ENCODE measurements at regions not wholly inside any gene's neighbourhood (a gene's known extent, or its start where the extent isn't known, plus 50 kb on each side); places are given as distances from the start of the nearest gene placed in this dataset.

- no peak for DNase-seq
Measured at GRCh38 chr4:54359919-54360650, 131.0 kb downstream of the PDGFRA start.

DNA sequence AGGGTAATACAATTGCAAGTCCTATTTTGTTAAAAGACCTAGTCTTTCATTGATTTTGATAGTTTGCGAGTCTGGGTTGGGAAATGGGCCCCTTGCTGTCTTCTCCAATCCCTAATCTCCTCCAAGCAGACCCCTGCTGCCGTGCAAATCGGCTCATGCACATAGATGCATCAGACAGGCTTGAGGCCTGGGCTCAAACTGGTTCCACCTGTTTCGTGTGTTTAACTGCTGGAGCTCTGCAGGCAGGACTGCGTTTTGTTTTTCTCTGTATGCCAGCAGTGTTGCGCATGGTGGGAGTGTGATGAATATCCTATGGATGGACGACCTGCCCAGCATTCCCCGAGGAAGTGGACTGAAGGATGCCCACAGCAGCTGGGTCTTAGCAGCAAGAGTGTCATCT lies 133.9 kb downstream of the PDGFRA start:
- no peak for DNase-seq

DNA sequence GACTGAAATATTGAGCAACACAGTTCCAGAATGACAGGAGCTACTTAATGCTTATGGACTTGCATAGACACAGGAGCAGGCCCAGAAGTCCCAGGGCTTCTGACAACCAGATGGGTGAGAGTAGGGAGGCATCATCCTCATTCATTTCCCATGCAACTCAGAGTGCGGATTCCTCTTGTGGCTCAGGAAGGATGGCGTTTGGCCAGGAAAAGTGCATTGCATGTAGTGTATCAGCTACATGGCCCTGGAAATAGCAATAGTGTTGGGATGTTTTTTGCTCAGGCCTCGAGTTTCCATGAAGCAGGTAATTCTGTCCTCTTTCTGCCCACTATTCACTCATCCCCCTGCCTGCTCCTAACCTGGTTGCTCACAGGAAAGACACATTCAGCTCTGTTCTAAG lies 136.6 kb downstream of the PDGFRA start:
- DNase-seq = no peak

GRCh38 chr4:54367059-54367458 lies 138.0 kb downstream of the PDGFRA start:
- no peak for DNase-seq

DNA sequence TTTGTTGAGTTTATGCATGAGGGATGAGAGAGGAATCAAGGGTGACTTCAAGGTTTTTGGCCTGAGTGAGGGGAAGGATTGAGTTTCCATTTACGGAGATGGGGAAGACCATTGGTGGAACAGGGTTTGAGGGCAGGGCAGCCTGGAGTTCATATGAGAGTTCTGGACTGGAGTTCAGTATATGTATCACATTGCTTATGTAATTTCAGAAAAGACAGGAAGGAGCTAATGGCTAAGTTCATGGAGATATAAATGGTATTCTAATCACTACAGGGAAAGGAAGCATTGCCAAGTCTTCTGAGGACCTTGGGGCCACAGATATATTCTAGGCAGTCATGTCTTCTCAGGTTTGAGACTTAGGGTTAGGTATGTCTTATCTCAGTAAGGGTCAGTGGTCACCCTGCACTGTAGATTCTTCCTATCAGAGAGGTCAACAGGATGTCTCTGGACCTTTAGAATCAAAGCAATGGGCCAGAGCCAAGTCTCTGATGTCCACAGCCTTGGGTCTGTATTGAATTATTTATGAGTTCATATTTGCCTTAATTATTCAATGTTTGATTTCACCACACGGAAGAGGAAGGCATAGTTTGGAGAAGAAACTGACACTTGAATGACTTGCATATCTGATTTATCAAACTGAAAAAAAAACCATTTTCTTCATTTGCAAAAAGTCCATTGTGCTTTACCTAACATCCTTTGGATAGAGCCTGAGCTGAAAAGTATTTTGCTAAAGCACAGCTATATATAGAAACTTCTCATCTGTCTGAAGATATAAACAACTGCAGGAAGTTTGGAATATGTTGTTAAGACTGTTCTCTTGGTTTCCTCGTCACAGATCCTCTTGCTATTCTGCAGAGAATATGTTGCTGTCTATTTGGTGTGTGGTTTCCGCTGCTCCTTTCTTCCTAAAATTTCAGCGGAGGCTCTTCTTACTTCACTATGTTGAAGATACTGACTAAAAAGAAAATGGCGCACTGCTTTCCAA lies 139.5 kb downstream of the PDGFRA start:
- DNase-seq = no peak

DNA sequence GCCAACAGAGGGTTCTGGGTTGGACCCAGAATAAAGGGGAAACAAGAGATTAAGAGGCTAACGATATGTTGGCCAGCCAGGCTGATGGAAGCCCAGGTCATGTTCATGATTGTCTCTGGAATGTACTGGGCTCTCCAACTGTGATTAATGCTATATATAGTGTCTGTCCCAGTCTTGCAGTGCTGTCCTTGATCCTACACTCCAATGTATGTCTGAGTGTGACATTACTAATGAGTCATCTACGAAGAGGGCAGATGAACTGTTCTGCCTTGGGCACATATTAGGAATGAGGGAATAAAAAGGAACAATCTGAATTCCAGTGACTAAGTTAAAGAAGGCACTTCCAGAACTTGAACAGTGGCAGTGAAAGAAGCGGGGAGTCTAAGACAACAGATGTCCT lies 142.1 kb downstream of the PDGFRA start:
- DNase-seq = no peak

DNA sequence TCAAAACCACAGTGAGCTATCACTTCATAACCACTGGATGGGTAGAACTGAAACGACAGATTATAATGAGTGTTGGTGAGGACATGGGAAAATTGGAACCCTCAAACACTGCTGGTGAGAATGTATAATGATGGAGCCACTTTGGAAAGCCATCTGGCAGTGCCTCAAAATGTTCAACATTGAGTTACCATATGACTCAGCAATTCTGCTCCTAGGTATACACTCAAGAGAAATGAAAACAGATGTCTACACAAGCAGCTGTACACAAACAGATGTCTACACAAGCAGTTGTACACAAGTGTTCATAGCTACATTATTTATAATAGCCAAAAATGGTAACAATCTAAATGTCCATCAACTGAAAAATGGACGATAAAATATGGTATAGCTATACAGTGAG lies 143.9 kb downstream of the PDGFRA start:
- no peak for DNase-seq

DNA sequence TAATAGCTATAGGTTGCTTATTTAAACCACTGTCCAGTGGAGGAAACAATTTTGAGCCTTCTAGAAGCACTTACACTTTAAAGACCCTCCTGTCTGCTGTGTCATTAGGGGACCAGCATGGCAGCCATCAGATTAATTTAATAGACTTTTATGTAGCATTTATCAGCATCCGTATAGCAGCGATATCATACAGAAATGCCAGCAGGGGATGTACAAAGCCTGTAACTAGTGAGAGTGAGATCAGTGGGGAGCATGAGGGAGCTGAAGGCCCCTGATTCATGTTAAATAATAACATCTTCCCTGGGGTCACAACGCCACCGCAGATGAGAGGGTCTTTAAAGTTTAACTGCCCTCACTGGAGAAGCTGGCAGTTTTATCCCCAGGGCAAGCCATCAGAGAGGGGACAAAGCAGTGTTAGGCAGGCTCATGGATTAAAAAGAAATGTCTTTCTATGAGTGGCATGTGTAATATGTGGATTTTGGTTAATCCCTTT lies 144.7 kb downstream of the PDGFRA start:
- DNase-seq = no peak

DNA sequence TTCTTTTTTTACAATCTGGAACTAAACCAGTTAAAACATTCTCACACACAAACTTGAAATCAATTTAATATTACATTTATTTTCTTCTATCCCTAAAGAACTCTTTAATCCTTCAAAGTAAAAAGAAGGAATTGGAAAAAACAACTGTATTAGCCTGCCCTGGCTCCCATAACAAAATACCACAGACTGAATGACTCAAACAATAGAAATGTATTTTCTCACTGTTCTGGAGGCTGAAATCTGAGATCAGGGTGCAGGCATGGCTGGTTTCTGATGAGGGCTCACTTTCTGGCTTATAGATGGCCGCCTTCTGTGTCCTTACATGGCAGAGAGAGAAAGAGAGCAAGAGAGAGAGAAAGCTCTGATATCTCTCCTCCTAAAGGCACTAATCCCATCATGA lies 149.4 kb downstream of the PDGFRA start:
- DNase-seq = no peak

- DNase-seq = no peak
Measured at GRCh38 chr4:54384152-54384551, 155.1 kb downstream of the PDGFRA start.

GRCh38 chr4:54384563-54384962 lies 155.5 kb downstream of the PDGFRA start:
- DNase-seq = no peak

- DNase-seq = no peak
Measured at GRCh38 chr4:54386042-54386669, 157.1 kb downstream of the PDGFRA start.

- no peak for DNase-seq
Measured at GRCh38 chr4:54386693-54387092, 157.6 kb downstream of the PDGFRA start.

DNA sequence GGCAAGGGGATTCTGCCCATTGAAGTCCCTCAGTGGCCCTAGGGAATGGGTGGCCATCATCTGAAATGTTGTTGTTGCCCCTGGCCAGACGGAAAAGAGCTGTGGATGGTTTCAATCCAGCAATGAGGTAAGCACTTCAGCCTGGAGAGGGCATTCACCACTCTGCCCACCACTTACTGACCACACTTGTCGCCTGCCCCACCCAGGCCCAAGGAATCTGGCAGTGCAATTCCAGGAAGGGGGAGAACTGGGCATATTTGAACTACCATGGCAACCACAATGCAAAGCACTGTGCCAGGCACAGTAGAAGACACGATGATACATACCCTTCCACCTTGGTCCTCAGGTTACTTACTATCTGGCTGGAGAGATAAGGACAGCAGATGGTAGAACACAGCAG lies 161.6 kb downstream of the PDGFRA start:
- DNase-seq = no peak

- no peak for DNase-seq
Measured at GRCh38 chr4:54391104-54391503, 162.0 kb downstream of the PDGFRA start.

DNA sequence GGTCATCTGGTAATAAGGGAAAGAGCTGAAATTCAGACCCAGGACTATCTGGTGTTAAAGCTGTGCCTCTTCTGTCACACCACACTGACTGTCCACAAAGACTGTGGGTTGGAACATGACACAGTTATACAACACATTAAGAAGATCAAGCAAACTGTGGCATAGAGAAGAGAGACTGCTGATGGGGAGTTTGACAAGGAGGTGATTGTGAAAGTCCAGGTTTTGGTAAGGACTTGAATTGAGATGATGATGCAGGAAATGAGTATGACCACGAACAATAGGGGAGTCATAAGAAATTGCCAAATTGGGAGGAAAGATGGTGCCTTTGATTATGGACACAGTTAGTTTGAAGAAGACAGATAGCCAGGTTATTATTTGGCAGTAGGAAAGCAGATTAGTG lies 163.4 kb downstream of the PDGFRA start:
- no peak for DNase-seq

DNA sequence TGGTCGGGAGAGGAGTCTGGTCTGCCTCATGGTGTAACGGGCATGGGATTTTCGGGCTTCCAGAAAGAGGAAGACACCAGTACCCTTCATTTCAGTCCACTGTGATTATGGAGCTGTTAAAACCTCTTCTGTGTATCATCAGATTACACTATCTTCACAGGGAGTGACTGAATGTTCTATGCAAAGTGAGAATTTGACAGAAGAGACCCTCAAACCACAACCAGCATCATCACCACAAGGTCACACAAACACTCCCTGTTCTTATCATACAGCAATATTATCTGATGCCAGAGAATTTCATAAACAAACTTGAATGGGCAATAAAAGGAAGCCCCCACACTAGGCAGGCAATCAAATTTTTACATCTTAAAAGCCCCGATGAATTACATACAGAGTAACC lies 164.2 kb downstream of the PDGFRA start:
- no peak for DNase-seq

- DNase-seq = no peak
Measured at GRCh38 chr4:54395013-54395527, 166.0 kb downstream of the PDGFRA start.

DNA sequence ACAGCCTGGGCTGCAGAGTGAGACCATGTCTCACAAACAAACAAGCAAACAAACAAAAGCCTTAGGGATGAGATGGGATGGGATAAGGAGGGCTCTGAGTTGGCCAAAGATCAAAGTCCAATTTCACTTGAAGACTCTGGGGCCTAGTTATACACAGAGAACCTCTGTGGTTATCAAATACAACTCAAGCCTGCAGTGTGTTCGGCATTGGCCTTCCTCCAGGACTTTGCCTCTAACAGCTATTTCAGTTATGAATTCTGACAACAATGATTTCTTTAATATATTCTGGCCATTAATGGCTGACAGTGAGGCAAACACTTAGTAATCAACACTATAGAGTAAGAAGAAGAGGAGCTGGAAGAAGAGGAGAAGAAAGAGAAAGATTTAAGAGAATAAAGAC lies 171.1 kb downstream of the PDGFRA start:
- DNase-seq = no peak

DNA sequence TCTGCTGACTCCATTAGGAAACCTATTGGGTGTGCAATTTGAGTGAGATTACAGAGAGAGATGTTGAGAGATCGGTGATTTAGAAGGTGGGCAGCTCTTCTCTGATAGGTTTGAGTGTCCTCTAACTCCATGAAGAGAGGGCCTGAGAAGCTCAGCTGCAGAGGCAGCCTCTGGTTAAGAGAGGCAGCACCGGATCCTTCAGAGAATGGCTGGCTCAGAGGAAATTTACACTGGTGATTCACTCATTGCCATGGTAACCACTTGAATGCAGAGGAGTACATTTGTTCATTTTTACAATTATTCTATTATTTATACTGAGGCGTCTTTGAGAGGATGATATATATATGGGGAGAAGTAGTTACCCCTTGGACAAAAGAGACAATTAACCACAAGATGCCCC lies 171.7 kb downstream of the PDGFRA start:
- DNase-seq = no peak

DNA sequence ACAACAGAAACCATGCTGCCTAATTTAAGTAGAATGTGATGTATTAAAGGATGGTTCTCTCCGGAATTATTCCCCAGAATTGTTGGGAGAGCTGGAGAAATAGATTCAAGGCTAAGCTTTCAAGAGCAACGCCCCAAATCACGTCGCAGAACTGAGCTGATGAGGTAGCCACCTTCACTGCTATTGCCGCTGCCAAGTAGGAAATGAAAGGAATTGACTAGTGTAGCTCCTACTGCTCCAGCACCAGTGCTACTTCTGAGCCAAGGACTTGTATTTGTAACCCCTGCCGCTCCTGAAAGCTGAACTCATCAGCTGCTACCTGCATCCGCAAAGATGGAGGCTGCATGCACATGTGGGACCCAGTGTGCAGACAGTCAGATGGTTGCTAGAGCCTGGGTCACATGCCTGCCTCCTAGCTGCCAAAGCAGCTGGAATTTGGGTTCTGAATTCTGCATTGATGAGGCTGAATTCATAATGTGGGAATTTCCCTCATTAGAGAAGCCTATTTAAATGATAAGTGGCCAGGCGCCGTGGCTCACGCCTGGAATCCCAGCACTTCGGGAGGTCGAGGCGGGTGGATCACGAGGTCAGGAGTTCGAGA lies 173.9 kb downstream of the PDGFRA start:
- no peak for DNase-seq

GRCh38 chr4:54403700-54404453 lies 174.8 kb downstream of the PDGFRA start:
- no peak for DNase-seq
